Activated CD8-positive, alpha-beta memory T cell treated with anti-CD3 and anti-CD28 coated beads for 24 hours (primary cell): ENCODE measurements at regions not wholly inside any gene's neighbourhood (a gene's known extent, or its start where the extent isn't known, plus 50 kb on each side); places are given as distances from the start of the nearest gene placed in this dataset.

ENCODE experiments used
- DNase-seq: peaks from one replicate; pipeline ENCODE4 v3.0.0-alpha.2; 2020

DNA sequence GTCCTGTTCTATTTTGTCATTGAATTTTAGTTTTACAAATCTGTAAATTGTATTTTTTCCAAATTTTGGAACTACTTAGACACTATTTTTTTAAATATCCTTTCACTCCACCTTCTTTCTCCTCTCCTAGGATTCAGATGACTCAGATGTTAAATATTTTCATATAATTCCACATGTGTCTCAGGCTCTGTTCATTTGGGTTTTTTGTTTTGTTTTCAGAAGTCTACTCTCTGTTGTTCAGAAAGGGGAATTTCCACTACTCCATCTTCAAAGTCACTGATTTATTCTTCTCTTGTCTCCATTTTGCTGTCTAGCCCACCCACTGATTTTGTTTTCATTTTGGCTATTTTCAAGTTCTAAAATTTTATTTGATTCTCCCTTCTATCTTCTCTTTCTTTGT, 264.0 kb upstream of the SLIT2 start:
- DNase-seq: no peak

DNA sequence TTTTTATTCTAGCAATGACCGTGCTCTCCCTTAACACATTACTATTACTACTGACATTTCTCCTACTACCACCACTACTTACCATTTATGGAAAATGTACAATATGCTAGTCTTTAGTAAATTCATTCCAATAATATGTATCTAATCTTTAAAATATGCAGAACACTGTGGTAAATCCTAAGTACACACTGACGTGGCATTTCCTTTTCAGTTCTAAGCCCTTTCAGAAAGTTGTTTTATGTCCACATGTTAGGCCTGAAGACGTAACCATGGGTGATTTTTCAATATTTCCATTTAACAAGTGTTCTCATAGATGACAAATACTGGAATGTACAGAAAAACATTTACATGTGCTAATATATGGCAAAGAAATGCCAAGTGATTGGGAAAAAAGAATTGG, 268.6 kb upstream of the SLIT2 start:
- DNase-seq: no peak

- no peak for DNase-seq
Measured at GRCh38 chr4:19982556-19982955, 269.1 kb upstream of the SLIT2 start.

DNA sequence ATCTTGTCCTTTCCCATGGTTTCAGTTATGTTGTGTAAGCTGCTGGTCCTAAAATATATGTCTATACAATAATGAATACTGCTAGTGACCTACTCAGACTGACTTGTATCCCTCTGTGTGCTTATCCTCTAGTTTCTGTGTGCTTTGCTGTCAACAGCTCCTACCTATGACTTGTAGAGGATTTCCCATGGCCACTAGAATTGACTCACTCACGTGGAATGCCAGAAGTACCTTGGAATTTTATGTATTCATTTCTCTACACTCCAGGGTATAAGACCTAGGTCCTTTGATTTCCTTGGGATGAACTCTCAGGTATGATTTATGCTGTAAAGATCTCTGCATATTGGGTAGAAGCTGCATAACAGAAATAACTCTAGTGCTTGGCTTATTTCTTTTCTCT, 279.9 kb upstream of the SLIT2 start:
- no peak for DNase-seq

DNA sequence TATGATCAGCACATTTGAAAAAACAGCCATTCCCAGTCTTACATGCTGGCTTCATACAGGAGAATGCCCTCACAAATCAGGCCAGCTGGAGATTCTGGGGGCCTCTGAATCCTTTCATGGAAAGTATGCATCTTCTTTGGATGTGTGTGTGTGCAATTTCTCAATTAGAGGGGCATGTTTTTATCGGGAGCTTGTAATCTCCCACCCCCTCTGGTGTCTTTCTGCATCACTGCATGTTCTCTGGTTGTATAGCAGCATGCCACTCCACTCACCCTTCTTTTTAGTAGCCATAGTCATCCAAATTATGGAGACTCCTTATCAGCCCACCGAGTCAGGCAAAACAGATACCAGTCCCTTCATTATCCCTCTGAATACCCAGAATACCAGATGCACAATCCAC, 282.2 kb upstream of the SLIT2 start:
- DNase-seq: no peak

DNA sequence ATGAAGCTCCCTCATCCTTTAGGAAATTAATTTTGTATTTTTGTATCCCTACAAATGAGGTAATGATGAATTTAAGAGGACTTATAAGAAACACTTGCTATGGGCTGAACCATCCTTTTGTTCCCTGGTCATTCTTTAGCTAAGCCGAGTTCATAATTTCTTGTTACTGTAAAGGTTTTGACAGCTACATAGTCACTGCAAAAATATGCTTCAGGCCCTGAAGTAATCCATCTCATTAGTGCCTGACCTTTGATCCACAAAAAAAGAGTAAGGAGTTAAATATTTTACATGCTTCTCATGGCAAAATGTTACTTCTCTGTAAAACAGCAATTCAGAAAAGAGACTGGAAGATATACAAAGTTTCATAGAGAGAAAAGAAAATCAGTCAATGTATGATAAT, 290.6 kb upstream of the SLIT2 start:
- no peak for DNase-seq

DNA sequence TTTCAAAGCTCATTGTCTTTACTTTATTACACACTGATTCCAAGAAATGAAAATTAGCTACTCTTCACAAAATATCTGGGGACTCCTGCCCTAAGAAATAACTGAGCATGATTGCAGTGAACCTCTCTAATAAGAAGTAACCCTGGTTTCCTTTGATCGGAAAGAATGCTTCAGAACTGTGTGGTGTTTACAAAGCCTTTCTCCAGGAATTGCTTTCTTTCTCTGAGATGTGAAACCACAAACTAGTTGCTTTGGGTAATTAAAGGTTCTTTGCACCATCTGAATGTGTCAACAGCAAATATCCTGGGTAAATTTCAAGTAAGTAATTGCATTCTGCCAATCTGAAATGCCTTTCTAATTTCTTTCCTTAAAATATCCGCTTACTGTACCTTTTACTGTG, 292.9 kb upstream of the SLIT2 start:
- no peak for DNase-seq

- DNase-seq: no peak
Measured at GRCh38 chr4:19947349-19947748, 304.4 kb upstream of the SLIT2 start.

DNA sequence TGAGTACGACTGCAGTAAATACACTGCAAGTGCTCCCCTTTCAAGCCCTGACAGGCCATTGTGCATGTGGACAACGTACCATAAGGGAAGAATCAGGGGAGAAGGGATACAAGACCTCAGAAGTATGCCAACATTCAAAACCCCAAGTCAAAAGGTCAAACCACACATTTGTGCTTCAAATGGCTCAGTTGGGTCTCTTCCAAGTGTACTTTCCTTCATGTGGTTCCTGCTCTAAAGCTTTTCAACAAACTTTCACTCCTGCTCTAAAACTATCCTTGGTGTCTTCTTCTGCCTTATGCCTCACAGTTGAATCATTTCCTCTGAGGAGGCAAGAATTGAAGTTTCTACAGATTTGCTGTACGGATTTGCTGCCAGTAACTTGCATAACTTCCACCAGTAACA, 305.7 kb upstream of the SLIT2 start:
- no peak for DNase-seq

DNA sequence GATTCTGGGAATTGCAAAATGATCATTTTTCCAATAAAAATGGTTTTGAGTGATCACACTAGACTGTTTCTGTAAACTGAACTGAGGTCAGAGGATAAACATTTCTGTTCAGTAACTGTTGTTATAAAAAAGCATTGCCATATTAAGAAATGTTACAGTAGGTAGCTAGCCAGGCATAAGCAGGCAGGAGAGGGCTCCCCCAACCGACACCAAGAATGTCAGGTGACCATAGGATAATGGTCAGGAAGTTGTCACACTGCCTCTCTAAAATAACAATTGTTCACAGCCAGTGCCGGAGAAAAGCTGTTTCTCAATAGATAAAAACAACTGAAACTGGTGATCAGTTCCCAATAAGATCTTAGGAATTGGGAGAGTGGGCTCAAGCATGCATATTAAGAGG, 306.2 kb upstream of the SLIT2 start:
- DNase-seq: no peak

DNA sequence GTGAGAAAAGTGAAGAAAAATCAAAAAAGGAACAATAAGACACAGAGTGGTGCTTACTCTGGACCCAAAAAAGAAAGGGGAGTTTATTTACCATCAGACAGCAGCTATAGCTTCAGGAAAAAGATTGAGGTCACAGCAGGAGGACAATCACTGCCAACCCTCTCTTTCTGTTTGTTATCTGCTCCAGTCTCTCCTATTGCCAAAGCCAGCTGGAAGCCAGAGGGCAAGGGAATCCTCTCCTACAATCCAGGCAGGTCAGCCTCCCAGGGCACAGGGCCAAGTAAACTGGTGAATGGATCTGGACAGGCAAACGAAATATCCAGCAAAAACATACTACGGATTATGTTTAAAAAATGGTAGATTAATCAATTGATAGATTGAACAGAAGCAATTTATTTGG, 306.9 kb upstream of the SLIT2 start:
- no peak for DNase-seq

DNA sequence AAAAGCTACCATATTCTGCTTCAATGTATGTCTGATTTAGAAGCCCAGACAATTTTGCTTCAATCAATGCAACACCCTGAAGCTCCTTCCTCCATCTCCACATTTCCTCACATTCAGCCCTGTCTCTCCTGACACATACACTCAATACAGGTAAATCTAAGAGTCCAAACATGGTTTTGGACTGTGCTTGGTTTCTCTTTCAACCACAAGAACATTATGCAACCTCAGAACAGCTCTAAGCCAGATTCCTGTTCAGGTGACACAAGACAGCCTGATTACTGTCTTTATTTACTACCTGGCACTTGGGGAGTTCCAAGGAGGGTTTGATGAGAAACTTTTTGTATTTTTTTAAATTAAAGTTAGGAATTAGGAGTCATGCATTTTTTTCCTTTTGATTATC, 307.5 kb upstream of the SLIT2 start:
- no peak for DNase-seq

- no peak for DNase-seq
Measured at GRCh38 chr4:19941434-19941833, 310.3 kb upstream of the SLIT2 start.

- DNase-seq: no peak
Measured at GRCh38 chr4:19940861-19941260, 310.8 kb upstream of the SLIT2 start.

DNA sequence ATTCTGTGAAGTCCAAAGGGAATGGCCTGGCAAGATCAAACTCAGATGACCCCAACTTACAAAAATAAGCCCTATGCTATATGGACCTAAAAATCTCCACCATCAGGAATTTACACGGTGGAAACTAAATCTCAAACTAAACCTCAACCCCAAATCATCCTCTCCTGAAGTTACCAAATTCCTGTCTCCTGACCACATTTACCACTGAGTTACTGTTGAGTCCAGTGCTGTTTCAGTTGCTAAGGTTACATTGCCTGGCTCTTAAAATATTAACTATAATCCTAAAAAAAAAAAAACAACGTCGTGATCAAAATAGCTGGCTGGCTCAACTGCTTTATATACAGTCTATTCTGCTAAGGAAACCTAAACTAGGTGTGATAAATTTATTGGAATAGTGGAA, 315.2 kb upstream of the SLIT2 start:
- no peak for DNase-seq

GRCh38 chr4:19930742-19931141, 321.0 kb upstream of the SLIT2 start:
- no peak for DNase-seq

DNA sequence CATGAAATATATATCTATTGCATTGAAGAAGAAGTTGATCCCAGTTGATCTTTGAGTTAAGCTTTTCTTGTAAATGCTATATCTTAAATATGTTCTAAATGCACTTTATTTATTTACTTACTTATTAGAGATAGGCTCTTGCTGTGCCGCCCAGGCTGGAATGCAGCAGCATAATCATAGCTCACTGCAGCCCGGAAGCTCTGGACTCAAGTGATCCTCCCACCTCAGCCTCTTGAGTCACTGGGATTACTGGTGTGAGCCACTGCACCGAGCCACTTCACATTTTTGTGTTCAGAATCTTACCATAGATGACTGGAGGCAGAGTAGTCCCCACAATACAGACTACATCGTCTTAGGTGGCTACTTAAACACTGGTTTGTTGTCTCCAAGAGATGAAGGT, 324.3 kb upstream of the SLIT2 start:
- no peak for DNase-seq

GRCh38 chr4:19925516-19925915, 326.2 kb upstream of the SLIT2 start:
- DNase-seq: no peak

DNA sequence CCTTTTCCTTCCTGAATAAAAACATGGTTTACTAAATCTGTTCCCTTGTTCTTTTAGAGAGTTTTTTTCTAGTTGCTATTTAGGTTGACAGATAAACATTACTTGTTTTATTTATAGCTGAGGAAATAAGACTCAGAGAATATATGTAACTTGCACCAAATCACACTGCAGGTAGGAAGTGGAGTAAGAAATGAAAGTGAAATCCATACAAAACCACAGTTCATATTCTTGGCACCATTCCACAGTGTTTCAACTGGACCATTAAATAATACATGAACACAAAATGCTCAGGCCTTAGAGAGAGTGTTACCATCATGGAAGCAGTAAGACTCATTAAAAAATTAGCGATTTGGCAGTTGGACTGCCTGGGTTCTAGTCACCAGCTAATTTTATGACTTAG, 326.9 kb upstream of the SLIT2 start:
- DNase-seq: no peak

- no peak for DNase-seq
Measured at GRCh38 chr4:19915276-19915675, 336.4 kb upstream of the SLIT2 start.

DNA sequence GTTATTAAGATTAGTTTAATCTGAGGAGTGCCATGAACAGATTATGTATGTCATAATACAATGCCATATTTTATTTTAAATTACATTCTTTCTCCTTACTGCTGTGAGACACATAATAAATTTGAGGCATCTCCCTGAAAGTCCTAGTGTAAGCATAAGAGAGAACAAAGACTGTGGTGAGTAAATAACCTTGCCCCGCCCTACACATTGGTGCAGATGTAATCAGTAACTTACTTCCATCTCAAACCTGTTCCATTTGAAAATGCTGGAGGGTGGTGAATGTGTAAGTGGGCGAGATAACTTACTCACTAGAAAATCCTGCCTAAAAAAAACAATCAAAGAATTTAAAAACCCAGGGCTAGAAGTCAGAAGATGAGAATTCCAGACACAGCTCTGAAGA, 338.1 kb upstream of the SLIT2 start:
- no peak for DNase-seq

DNA sequence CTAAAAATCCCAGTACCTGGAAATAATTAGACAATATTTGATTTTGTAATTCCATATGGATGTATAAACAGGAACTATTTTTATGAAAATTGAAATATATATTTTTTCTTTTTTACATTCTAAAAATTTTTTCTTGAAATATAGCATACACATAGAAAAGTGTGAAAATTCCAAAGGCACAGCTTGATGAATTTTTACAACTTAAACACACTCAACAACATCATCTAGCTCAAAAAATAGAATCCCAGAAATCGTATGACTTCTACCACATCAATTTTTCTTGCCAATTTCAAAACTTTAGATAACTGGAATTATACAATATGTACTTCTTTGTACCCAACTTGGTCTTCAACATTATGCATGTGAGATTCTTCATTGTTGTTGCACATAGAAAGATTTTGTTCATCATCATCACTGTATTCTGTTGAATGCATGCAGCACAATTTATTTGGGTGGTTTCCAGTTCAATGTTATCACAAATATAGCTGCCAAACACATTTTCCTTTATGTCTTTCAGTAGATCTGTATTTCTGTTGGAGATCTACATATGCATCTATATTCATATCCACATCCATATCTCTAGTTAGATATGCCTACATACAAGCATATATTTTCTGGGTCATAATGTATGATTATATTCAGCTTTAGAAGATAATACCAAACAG, 340.7 kb upstream of the SLIT2 start:
- DNase-seq: no peak

DNA sequence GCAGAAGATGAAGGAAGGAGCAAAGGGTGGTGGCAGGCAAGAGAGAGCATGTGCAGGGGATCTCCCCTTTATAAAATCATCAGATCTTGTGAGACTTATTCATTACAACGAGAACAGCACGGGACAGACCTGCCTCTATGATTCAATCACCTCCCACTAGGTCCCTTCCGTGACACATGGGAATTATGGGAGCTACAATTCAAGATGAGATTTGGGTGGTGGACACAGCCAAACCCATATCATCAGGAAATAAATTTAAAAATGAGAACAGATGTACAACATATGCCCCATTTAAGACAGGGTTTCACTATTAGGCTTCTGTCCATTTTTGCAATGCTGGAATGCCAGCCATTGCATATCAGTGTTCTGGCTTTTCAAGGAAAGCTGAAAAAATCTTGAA, 346.7 kb upstream of the SLIT2 start:
- no peak for DNase-seq

DNA sequence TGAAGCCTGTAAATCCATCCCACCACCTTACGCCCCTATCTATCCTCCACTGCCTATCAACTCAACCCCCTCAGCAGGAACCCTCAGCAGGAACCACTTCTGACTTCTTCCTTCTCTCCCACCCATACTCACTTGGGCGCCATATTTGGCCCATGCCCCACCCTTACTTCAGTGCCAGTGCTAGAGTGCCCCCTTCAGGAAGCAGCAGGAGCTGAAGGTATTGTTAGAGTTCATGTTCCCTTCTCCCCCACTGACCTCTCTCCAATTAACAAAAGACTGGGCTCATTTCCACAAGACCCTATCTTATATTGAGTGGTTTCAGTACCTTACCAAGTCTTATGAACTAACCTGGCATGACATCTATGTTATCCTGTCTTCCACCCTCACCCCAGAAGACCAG, 363.1 kb upstream of the SLIT2 start:
- no peak for DNase-seq

DNA sequence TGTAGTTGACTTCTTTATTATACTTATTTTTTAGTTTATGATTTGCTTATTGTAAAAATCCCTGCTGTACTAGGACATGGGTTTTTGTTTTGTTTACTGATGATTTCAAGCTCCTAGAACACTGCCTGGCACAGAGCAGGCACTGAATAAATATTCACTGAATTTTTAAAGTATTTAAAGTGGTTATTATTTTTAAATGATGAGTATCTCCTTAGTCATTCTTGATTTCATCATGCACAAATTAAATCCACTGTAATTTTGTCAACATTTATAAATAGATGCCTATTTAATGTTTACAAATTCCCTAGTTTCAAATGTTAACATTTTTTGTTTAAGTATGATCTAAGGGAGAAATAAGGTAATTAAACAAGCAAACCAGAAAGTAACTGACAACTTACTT, 367.9 kb upstream of the SLIT2 start:
- DNase-seq: no peak

DNA sequence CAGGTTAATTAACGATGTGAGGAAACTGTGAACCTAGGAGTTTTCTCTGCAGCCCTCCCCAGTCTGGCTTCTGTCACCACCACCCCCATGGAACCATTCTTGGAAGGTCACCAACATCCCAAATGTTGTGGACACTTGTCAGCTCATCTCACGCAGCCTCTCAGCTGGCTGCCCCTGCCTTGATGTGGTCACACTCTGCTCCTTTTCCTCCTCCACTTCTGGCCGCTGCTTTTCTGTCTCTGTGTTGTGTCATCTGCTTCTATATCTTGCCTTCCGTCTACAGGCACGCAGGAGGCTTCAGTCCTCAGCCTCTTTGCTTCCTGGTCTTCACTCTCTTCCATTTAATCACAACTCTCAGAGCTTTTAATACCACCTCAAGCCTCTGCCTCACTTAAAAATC, 371.5 kb upstream of the SLIT2 start:
- no peak for DNase-seq
